DMS153 (cell line): ENCODE measurements at regions not wholly inside any gene's neighbourhood (a gene's known extent, or its start where the extent isn't known, plus 50 kb on each side); places are given as distances from the start of the nearest gene placed in this dataset.

ENCODE experiments used
- DNase-seq: peaks from one replicate; lab custom pipeline; 2025; lab: John Stamatoyannopoulos, UW

DNA sequence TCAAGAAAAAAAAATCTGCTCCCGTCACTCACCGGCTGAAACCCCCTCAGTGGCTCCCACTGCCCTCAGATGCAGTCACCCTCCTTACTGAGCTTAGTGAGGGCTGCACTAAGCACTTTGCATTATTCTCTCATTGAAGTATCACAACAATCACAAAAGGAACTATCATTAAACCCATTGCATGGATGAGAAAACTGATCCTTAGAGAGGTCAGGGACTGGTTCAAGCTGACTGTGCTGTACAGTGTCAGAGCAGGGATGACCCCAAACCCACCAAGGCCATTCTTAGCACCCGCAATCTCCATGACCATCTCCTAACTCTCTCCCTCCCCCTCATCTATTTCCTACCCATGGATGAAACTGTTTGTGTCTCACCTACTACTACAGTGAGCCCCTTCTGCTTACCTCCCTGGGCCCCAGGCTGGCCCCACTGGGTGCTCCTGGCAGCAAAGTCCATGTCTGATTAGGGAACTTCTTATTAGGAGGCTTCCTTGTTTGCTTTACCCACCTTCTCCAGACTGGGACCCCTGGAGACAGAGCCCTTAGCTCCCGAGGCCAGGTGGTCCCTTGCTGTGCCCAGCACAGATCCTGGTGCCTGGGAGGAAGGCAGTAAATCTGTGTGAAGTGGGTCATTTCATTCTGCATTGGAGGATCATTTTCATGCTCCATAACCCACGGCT lies 139.3 kb upstream of the ID2 start:
- no peak for DNase-seq

- no peak for DNase-seq
Measured at GRCh38 chr2:8543060-8543382, 138.8 kb upstream of the ID2 start.

- DNase-seq, result peak; percentile 43
Measured at GRCh38 chr2:8543383-8544170, 138.3 kb upstream of the ID2 start.

GRCh38 chr2:8544171-8544785 lies 137.6 kb upstream of the ID2 start:
- no peak for DNase-seq

DNA sequence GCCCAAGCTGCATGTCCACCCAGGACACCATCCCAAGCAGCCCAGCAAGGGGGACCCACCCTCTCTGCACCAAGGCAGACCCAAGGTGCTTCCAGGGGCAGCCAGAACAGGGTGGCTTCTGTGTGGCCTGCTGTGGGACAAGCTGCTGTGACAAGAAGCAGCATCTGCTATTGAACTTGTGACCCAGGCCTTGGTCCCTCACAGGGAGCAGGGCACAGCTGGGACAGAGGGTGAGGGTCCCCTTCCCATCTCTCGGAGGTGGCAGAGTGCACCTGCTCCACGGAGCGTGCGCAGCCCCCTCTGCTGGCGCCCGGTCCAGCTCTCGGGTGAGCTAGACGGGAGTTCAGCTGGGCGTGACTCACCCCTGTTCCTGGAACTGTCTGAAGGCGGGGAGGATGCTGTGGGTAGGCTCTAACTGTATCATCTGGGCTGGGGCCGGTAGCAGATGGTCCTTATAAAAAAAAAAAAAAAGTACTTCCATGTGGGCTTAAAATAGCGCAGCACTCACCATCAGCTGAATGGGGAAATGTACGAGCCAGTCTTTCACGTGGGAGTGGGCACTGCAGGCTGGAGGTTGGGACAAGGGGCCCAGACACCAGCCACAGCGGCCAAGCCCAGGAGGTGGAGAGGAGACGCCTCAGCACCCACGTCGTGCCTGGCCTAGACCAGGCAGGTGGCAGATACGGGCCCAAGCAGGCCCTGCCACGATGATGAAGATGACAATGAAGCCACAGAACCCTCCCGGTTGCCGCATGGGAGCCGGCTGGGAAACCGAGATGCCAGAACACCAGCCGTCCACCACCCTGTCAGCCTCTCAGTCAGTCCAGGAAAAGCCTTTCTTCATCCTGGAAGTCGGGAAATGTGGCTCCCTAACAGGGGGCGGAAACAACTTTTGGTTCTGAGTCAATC lies 136.8 kb upstream of the ID2 start:
- DNase-seq, result no peak

- no peak for DNase-seq
Measured at GRCh38 chr2:8545695-8546611, 135.9 kb upstream of the ID2 start.

GRCh38 chr2:8546612-8547283 lies 135.1 kb upstream of the ID2 start:
- no peak for DNase-seq

DNA sequence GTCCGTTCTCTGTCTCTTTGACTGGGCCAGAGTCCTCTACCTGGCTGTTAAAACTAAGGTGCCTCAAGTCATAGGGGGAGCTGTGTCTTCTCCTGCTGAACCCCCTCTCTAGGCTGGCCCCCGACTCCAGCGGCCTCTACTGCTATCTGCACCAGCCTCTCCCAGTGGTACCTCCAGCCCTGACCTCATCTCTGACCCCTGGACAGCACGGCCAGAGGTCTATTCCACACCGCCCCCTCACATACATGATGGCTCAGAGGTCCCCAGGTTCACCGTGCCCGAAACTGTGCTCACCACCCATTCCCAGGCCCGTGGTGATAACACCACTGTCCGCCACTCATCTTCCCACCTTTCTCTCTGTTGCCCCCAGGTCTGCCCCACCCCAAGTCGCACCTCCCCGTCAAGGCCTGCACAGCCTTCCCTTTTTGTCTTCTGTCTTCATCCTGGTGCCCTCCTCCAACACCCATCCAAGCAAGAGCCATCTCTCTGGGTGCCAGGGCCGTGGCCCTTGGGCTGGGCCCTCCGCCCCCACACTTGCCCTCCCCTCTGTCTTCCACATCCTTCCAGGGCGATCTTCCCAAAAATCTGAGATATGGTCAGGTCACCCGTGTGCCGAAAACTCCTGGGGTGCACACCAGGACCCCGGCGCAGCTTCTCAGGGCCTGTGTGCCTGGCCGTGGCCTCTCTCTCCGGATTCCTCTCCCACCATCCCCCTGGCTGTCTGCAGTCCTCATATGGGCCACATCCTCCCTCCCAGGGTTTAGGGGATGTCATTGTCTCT lies 134.4 kb upstream of the ID2 start:
- no peak for DNase-seq

DNA sequence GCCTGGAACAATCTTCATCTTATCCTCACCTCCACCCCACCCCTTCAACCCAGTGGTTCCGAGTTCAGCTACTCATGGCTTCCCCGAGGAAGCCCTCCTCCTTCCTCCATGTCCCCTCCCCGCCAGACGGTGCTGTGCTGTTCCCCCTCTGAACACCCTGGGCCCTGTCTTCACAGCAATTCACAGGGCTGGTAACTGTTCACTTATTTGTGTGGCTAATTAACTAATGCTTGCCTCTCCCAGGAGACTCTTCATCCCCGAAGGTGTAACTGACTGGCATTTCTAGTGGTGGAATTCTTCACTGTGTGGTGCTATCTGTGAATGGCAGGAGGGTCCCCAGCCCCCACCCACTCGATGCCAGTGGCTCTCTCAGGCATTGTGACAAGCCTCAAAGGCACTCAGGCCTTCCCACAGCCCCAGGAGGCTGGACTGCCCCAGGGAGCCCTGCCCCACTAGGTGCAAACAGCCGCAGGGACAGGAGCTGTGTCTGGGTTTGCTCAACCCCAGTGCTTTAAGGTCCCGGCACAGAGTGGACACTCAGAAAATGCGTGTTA lies 133.7 kb upstream of the ID2 start:
- DNase-seq, result no peak

- no peak for DNase-seq
Measured at GRCh38 chr2:8548619-8549150, 133.2 kb upstream of the ID2 start.

DNA sequence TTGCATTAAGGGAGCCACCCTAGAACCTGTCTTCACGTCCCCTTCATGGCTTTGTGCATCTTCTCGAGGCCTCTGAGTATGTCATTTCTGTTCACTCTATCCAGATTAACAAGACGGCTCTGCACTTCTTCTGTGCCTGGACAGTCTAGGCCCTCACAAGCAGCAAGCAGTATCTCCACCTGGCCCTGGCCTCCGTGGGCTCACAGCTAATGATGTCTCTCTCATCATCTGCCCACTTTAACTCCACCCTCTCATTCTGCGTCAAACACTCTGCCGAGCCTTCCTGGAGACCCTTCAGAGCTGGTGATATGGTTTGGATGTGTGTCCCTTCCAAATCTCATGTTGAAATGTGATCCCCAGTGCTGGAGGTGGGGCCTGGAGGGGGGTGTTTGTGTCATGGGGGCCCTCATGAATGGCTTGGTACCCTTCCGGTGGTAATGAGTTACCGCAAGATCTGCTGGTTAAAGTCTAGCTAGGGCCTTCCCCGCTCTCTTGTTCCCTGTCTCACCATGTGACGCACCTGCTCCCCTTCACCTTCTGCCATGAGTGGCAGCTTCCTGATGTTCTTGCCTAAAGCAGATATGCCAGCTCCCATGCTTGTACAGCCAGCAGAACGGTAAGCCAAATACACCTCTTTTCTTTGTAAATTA lies 132.5 kb upstream of the ID2 start:
- DNase-seq, result no peak

- DNase-seq, result no peak
Measured at GRCh38 chr2:8549942-8550341, 131.9 kb upstream of the ID2 start.

GRCh38 chr2:8550481-8550880 lies 131.4 kb upstream of the ID2 start:
- DNase-seq, result no peak

GRCh38 chr2:8550937-8551621 lies 130.8 kb upstream of the ID2 start:
- DNase-seq, result no peak

- no peak for DNase-seq
Measured at GRCh38 chr2:8551622-8552074, 130.2 kb upstream of the ID2 start.

DNA sequence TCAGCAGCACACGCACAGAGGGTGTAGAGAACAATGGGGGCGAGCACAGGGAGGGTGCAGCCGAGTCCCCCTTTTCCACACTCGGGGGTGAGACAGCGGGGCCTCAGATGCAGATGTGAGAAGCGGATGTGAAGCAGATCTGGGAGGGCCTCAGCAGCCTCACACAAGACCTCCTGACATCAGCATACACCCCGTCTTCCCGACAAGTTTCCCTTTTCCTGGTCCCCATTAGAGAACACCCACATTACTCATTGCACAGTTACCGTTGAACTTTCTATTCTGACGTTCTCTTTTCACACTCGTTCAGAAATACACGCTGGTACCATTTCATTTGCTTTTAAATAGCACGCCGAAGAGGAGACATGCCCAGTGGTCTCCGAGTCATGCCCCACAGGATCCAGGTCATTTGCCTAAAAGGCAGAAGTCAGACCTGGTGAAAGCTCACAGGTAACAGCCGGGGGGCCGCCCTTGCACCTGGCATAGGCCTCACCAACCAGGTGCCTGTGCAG lies 129.5 kb upstream of the ID2 start:
- DNase-seq, result no peak

GRCh38 chr2:8553643-8554042 lies 128.2 kb upstream of the ID2 start:
- no peak for DNase-seq

DNA sequence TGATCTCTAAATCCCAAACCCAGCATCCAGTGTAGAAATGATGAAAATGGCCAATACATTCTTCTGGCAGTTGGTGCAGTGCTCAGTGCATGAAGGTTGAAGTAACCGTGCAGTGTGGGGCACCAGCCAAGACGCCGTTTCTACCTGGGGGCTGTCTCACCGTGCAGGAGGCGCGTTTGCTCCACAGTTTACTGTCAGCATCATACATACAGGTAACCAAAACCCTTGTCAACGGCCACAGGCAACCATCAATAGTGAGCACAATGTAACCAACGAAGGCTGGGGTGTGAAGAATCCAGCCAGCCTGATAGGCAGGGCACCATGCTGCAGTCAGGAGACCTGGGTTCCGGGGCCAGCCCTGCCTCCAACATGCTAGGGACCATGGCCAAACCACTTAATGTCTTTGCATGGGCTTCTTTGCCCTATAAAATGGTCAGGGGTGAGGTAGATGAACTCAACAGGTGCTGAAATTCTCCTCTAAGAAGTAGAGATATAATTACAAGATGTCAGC lies 127.5 kb upstream of the ID2 start:
- DNase-seq, result no peak
